GM18858 (cell line): ENCODE measurements at regions not wholly inside any gene's neighbourhood (a gene's known extent, or its start where the extent isn't known, plus 50 kb on each side); places are given as distances from the start of the nearest gene placed in this dataset.
"Not testable (repeated sequence)": the region's sequence is repeated elsewhere in the genome, so short reads cannot be mapped to it uniquely, and the experiment has no call there.

Source experiments
- ATAC-seq: cut with Tn5 transposase; IDR thresholded peaks from one replicate; pipeline ENCODE4 v1.9.1; 2021; ENCODE audit not compliant: unreplicated experiment

DNA sequence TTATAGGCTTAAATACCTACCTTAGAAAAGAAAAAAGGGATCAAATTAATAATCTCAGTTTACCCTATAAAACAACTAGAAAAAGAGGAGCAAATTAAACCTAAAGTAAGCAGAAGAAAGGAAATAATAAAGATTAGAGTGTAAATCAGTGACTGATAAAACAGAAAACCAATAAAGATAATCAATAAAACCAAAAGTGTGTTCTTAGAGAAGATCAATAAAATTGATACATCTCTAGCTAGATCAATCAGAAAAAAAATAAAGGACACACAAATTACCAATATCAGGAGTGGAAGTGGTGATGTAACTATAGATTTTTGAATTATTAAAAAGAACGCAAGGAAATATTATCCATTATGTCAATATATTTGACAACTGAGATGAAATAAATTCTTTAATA is 69.2 kb upstream of the NAMPT start:
- ATAC-seq, result no peak

DNA sequence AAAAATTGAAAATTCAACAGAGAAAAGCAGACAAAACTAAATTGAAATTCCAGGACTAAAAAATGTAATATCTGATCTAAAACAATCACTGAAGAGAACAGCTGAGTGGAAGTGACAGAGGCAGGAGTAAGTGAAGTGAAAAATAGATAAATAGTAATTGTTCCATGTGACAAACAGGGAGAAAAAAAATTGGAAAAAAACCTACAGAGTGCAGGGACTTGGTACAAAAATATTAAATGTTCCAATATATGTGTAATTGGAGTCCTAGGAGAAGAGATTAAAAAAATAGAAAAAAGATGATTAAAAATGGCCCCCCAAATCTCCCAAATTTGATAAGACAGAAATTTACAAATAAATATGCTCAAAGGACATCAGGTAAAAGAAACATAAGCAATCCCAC is 63.4 kb upstream of the NAMPT start:
- ATAC-seq, result no peak

DNA sequence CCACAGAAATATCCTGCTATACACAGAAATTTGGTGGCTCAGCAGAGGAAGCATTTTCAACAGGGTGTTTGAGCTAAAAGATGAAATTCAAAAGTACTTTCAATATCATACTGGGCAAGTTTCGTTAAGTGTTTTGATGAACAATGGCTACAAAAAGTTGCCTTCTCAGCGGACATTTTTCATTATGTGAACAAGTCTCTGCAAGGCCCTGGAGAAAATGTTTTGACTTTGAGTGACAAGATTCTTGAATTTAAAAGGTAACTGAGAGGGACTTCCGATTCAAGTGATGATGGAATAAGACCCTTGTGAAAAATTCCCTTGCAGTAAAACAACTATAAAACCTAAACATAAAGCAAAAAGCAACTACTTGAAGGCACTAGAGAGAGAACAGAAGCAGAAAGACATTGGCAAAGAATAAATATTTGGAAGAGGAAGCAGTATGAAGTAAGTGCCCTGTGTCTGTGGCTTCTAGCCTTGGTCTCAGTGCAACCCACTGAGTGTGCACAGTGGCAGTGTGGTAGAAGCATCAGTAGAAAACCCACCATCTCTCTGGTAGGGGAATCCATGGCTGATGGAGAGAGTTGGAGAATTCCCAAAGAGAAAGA is 62.5 kb upstream of the NAMPT start:
- ATAC-seq, result no peak

DNA sequence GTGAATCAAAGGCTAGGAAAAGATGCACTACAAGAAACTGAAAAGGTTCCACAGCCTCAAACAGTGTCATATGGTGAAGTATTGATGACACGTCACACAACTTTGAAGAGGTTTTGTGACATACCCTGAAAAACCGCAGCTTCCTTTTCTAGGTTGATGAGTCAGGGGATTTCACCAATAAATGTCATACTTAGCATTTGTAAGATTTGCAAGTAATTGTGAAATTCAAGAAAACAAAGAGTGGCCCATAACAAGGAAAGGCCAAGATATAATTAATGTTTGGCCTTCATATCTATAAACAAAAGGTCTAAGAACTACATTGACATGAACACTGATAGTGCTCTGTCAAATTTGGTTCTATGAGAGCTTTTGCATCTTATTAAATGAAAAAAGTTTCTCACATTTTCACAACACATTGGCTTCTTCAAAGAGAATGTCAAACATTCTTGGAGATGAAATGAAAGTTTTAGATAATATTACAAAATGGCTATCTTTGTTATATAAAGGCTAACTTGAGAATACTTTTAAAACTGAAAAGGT is 62.0 kb upstream of the NAMPT start:
- ATAC-seq, result peak; percentile 93

DNA sequence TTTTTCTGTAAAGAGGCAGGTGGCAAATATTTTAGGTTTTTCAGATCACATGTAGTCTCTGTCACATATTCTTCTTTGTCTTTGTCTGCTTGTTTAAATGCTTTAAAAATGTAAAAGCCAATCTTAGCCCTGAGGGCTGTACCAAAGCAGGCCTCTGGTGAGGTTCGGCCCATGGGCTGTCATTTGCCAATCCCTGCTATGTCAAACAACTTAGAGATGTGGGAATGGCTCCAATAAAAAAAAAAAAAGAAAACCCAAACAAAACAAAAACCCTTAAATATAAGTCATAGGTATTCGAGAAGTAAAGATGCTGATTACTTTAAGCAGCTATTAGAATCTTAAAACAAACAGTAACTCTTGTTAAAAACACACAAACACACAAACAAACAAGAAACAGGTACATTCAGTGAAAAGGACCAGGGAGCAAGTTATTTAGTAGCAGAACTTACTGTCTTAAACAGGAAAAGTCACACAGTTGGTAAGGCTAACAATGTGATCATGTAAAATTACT is 61.4 kb upstream of the NAMPT start:
- no peak for ATAC-seq

DNA sequence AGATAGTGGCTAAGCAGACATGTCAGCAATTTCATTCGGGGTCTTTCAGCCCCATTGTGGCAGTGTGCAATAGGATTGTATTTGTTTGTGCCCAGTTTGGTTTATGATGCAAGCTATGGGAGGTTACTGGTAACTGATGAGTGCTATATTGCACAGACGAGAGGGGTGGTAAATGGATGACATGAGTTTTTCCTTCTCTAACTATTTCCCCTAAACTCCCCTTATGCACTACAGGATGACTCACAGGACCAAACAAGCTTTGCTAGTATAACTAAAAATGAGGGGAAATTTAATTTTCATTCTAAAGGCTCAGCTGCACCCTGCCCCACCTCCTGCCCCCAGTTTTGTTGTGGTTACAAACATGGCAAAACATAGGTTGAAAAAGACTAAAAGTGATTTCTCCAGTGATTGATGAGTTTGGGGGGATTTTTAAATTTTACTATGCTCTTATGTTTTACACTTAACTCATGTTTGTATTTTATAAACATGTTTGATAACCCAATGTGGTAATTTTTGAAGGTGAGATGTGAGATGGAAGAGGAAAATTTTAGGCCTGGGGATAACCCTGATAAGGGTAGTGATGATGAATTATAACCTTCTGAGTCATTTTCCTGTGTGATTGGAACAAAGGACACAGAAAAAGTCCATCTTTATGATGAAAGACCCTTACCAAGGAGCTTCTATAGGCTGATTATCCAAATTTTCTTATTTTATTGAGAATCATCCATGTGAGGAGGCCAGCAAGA is 60.8 kb upstream of the NAMPT start:
- no peak for ATAC-seq

DNA sequence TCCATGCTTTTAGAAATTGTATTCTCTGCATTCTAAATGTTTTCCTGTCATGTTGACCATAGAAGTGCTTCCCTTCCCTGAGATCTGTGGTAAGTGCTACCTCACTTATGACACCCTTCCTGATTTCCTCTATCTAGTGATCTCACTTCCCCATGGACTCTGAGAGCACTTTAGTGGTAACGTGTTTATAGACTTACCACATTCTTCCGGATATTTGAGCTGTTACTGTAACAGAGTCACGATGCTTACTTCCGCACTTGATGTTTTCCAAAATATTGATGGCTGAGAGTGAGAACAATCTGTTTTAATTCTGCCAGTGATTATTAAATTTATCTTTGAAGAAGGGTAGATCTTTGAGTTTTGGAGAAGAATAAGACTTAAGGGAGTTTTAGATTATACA is 60.1 kb upstream of the NAMPT start:
- ATAC-seq, result no peak

DNA sequence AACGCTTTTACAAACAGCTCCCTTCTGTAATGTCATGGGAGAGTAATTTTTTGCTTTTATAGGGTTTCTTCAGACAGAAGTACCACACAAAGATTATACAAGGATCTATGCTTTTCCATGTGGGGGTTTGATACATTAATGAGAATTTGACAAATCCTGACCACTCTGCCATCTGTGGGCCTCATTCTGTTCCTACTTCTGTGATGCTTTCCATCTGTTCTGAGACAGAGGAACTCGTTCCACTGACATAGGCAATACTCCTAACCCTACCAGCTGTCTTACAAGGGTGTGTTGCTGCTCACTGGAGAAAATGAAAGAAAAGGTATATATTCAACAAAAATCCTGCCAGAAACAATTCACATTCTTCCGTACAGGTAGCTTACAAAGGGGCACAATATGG is 59.4 kb upstream of the NAMPT start:
- ATAC-seq, result no peak

DNA sequence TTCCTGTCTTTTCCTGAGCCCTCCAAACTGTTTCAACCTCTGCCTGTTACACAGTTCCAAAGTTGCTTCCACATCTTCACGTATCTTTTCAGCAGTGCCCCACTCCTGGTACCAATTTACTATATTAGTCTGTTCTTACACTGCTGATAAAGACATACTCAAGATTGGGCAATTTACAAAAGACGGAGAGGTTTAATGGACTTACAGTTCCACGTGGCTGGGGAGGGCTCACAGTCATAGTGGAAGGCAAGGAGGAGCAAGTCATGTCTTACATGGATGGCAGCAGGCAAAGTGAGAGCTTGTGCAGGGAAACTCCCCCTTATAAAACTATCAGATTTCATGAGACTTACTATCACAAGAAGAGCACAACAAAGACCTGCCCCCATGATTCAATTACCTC is 57.3 kb upstream of the NAMPT start:
- not testable (repeated sequence) for ATAC-seq

DNA sequence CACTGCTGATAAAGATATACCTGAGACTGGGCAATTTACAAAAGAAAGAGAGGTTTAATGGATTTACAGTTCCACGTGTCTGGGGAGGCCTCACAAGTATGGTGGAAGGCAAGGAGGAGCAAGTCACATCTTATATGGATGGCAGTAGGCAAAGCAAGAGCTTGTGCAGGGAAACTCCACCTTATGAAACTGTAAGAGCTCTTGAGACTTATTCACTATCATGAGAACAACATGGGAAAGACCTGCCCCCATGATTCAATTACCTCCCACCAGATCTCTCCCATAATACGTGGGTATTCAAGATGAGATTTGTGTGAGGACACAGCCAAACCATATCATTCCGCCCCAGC is 55.4 kb upstream of the NAMPT start:
- ATAC-seq, result not testable (repeated sequence)

DNA sequence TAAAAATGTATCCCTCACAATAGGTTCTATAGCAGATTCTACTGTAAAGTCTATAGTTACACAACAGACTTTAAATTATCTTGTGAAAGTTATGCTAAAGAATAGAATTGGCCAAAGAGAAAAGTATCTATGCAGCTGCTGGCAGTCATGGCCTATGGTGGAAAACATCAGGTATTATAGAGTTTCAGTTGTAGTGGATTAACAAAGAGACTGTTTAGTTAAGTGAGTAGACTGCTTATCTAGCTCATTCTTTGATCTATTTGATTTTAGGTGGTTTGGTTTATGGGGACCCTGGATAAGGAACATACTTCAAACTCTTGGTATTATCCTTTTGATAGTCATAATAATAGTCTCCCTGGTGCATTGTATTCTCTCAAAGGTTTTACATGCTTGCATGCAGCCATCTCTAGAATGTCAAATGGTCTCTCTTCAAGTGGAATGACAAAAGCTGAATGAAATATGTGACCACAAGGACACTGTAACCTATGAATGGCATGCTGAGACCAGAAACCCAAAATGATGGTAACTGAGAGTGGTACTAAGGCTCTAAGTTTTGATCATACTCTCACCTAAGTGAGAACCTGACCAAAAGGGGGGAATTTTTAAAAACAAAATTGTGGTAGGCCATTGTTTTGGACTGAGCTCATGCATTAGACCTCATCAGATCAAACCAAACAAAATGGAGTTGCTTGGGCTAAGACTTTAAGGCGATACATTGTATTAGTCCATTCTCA is 54.9 kb upstream of the NAMPT start:
- ATAC-seq, result no peak

DNA sequence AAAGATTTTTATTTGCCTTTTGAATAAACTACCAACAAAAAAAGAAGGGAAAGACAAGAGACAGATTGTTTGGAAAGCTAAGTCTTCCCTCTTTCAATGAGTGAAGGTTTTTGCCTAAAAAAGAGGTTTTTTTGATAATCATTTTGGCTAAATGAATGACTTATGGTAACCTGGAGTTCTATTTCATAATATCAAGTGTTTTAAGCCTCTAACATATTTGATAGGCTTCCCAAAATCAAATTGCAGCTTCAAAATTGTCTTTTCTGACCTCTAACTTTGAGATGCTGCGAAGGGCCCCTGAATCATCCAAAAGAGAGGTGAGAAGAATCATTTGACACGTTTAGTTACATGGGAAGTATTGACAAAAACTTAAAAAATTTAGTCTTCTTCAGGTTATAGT is 53.0 kb upstream of the NAMPT start:
- no peak for ATAC-seq

DNA sequence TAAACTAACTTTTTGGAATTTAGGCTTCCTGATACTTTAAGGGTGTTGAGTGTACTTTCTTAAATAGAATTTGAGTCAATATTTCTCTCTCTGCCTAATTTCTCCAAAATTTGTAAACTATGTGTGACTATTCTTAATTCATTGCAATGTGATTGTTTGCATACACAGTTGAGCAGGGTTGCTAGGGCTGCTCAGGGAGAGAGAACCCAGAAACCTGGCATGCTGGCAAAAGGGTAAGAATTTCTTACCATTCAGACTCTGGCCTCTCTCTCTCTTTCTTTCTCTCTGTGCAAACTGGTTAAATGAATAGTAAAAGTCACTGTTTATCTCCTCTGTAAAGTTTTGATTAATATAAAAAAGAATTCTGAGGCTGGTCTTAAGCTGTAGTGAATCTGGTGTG is 51.0 kb upstream of the NAMPT start:
- ATAC-seq, result no peak
